ENCODE measurements at regions not wholly inside any gene's neighbourhood (a gene's known extent, or its start where the extent isn't known, plus 50 kb on each side); places are given as distances from the start of the nearest gene placed in this dataset.

DNA sequence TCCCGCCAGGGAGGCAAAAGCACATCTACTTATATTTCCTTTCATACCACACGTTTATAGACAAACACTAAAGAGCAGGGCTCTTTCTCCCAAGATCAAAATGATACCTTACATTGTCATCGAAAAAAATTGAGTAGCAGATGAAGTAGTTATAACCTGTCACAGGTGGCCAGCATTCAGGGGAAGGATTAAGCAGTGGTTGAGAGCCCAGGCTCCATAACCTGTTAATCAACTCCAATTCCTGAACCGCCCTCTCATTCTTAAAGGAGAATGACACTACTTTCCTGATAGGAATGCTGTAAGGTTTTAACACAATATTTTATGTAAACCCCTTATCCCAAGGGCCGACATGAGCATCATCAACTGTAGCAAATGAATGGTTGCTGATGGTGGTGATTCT, 268.9 kb upstream of the KCNIP4 start:
- no peak for DNase-seq (ENCODE audit: low read depth)

DNA sequence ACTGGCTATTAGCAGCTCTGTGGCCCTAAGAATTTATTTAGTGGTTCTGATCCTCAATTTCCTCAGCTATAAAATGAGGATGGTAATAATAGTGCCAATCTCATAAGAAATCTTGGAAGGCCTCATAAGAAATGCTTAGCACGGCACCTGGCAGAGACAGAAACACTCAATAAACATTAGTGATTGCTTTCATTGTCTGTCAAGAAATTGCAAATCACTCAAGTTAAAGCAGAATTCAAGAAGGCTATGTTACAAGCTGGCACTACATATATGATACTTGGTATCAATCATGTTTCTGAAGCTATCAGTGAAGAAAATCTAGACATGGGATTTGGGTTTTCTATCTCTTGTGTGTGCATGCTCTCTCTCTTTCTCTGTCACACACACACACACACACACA, 267.7 kb upstream of the KCNIP4 start:
- DNase-seq (ENCODE audit: low read depth): no peak

DNA sequence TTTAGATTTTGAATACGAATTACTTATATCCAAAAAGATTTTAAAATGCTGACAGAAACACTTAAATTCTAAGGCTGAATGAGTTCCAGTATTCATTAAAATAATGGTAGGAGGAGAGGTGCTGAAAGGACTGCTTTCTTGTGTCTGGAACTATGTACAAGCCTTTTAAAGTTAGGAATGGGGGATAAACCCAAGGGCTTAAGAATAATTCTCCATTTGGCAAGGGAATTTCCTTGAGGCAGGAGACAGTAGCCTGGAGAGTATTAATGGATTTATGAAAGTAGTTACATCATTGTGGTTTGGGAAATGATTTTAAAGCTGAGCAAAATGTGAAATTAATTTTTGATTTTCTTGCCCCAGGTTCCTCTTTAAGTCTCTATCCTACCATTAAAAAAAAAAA, 266.5 kb upstream of the KCNIP4 start:
- no peak for DNase-seq (ENCODE audit: low read depth)

DNA sequence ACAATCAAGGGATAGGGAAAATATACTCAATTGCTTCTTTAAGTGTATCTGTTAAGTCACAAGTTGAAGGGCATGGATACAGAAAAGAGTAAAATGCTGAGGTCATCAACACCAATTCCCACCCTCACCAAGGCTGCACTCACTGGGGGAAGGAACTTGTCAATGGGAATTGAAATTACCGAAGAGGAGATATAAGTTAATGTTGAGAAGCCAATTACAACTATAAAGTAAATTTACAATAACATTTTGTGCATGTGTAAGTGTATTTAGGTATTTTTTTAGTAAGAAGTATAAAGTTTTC, 255.1 kb upstream of the KCNIP4 start:
- no peak for DNase-seq (ENCODE audit: low read depth)

GRCh38 chr4:22202975-22203710, 254.6 kb upstream of the KCNIP4 start:
- DNase-seq (ENCODE audit: low read depth): no peak

- DNase-seq (ENCODE audit: low read depth): no peak
Observed at GRCh38 chr4:22202246-22202974, 253.8 kb upstream of the KCNIP4 start.

DNA sequence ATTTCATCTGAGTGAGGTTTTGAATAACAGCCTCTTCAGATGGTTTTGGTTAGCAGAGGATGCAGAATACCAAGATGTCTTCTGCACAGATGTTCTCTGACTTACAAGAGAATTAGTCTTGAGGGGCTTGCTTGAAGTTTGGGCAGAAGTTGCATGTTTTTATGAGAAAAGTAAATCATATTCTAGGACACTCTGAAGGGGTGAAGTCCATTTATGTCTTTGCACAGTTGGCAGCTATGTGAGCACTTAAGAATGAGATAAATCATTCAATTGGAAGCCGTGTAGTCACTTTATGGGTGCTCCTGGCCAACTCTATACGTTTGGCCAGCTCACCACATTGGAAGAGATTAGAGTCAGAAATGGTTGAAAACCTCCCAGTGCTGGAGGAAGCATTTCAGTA, 252.7 kb upstream of the KCNIP4 start:
- DNase-seq (ENCODE audit: low read depth): no peak

DNA sequence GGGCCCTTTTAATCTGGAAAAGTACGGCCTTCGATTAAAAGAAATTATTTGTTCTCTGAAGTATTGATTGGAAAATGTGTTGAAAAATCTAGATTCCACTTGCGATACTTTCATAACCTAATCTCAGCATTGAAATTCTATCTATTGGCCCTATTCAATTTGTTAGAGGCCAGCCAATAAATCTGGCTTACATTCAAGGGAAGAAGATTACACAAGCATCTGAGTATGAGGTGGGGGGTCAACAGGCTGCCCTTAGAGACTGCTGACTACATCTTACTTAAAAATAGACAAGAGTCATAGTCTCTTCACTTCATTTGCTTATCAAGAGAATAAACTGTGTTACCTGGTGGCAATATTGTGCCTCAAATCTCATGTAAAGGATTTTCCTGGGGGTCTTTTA, 248.0 kb upstream of the KCNIP4 start:
- no peak for DNase-seq (ENCODE audit: low read depth)

GRCh38 chr4:22192084-22192511, 243.5 kb upstream of the KCNIP4 start:
- DNase-seq (ENCODE audit: low read depth): no peak

DNA sequence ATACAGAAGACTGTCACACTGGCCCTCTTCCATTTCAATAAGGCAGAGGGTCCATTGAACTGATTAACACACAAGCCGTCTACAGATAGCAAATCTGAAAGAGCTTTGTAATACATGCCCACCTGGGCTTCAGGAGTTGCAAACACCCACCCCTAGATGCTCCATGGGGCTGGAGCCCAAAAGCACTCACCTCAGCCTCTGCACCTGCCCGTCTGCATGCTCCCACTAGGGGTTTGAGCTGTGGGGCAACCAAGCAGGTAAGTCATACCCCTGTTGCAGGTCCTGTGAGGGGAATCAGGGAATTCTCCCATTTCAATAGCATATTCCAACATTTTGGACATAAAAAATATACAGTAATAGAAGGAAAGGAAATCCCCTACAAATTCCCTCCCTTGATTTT, 243.0 kb upstream of the KCNIP4 start:
- DNase-seq (ENCODE audit: low read depth): no peak

GRCh38 chr4:22190855-22191254, 242.3 kb upstream of the KCNIP4 start:
- peak; percentile 89 for DNase-seq (ENCODE audit: low read depth)

- no peak for DNase-seq (ENCODE audit: low read depth)
Observed at GRCh38 chr4:22187203-22187820, 238.7 kb upstream of the KCNIP4 start.

GRCh38 chr4:22181736-22182135, 233.2 kb upstream of the KCNIP4 start:
- DNase-seq (ENCODE audit: low read depth): no peak

GRCh38 chr4:22179124-22179874, 230.7 kb upstream of the KCNIP4 start:
- DNase-seq (ENCODE audit: low read depth): peak; percentile 85

GRCh38 chr4:22174640-22175039, 226.1 kb upstream of the KCNIP4 start:
- no peak for DNase-seq (ENCODE audit: low read depth)

GRCh38 chr4:22170353-22170752, 221.8 kb upstream of the KCNIP4 start:
- DNase-seq (ENCODE audit: low read depth): peak; percentile 38

- no peak for DNase-seq (ENCODE audit: low read depth)
Observed at GRCh38 chr4:22167201-22167600, 218.6 kb upstream of the KCNIP4 start.

- DNase-seq (ENCODE audit: low read depth): no peak
Observed at GRCh38 chr4:22162454-22162853, 213.9 kb upstream of the KCNIP4 start.

- DNase-seq (ENCODE audit: low read depth): no peak
Observed at GRCh38 chr4:22130741-22131140, 182.2 kb upstream of the KCNIP4 start.

DNA sequence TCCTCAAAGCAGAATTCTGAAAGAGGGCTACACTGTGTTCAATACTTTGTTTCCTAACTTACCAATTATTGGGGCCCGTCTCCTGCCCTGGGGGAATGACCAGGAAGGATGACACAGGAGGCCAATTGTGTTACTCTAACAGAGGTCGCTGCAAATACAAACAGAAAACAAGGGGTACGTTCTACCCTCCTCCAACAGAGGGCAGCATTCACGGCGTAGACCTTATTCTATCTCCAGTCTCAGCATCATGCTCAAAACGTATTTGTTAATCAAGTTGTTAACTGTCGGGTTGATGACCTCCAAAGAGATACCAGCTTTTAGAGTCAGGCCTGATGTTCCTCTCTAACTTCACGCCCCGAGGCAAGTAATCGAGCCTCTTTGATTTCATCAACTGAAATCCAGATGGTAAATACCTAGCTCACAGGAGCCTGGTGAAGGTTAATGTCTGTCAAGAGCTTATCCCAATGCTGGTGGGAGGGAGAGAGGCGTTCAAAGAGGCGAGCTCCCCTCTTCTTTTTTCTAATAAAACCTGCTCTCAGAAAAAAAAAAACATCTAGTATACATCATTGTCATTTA, 181.0 kb upstream of the KCNIP4 start:
- peak; percentile 29 for DNase-seq (ENCODE audit: low read depth)

- DNase-seq (ENCODE audit: low read depth): no peak
Observed at GRCh38 chr4:22122062-22122461, 173.5 kb upstream of the KCNIP4 start.

- no peak for DNase-seq (ENCODE audit: low read depth)
Observed at GRCh38 chr4:22115262-22115661, 166.7 kb upstream of the KCNIP4 start.

All from HS-27A (cell line).